H1 (cell line): ENCODE measurements at regions not wholly inside any gene's neighbourhood (a gene's known extent, or its start where the extent isn't known, plus 50 kb on each side); places are given as distances from the start of the nearest gene placed in this dataset.

Experiments used
- CTCF ChIA-PET: fragments of 300-600 bp; sonication (Branson Sonifier 250); formaldehyde crosslinking; loops from one replicate; lab custom pipeline; 2021; ENCODE audit not compliant: partially characterized antibody; lab: Charles Lee
- POLR2A ChIA-PET: fragments of 300-600 bp; sonication (Branson Sonifier 250); formaldehyde crosslinking; loops from one replicate; lab custom pipeline; 2021; ENCODE audit warnings: inconsistent platforms; ENCODE audit not compliant: partially characterized antibody; lab: Charles Lee
- DNase-seq, 2 experiments: peaks; one replicate each; pipeline versions ENCODE4 v3.0.0 to v3.0.0-alpha.2; 2010 to 2022; ENCODE audit warnings: low spot score in 2 of 2, low read depth in 1 of 2, mixed read lengths in 1 of 2
- FAIRE-seq: peaks from 2 replicates; lab custom pipeline; 2011; peaks lifted over from hg19 to GRCh38; lab: Jason Lieb, UNC
- H2AFZ ChIP-seq: 2 replicates; pipeline ENCODE4 v1.8.1; 2012; ENCODE audit warnings: low read length, inconsistent platforms
- H2AK5ac ChIP-seq: 2 replicates; pipeline ENCODE4 v1.6.1; 2013; ENCODE audit warnings: low read depth, low read length
- H2BK120ac ChIP-seq: replicated peaks from 2 replicates; pipeline ENCODE3; 2013; ENCODE audit warnings: low read depth, low read length, inconsistent platforms
- H2BK12ac ChIP-seq: 2 replicates; pipeline ENCODE4 v1.6.1; 2013; ENCODE audit warnings: low read depth, low read length
- H2BK15ac ChIP-seq: 2 replicates; pipeline ENCODE4 v1.6.1; 2013; ENCODE audit warnings: low read length
- H2BK20ac ChIP-seq: 2 replicates; pipeline ENCODE4 v1.6.1; 2013; ENCODE audit warnings: low read length
- H2BK5ac ChIP-seq: 2 replicates; pipeline ENCODE4 v1.6.1; 2013; ENCODE audit warnings: low read depth, low read length
- H3K14ac ChIP-seq: 2 replicates; pipeline ENCODE4 v1.6.1; 2013; ENCODE audit warnings: inconsistent platforms; ENCODE audit not compliant: insufficient read length
- H3K18ac ChIP-seq: 2 replicates; pipeline ENCODE4 v1.6.1; 2013; ENCODE audit warnings: low read length; ENCODE audit errors: extremely low read depth
- H3K23ac ChIP-seq: 2 replicates; pipeline ENCODE4 v1.6.1; 2013; ENCODE audit warnings: inconsistent platforms; ENCODE audit not compliant: insufficient read length
- H3K23me2 ChIP-seq: 2 replicates; pipeline ENCODE4 v1.6.1; 2013; ENCODE audit warnings: low read depth, low read length
- H3K27ac ChIP-seq: 2 replicates; pipeline ENCODE4 v1.6.1; 2011; ENCODE audit warnings: low read depth, low read length, inconsistent platforms
- H3K27me3 ChIP-seq, 4 experiments: replicated peaks in 1 of 4; 1 replicate in 1 of 4; 2 replicates in 3 of 4; pipeline versions ENCODE4 v1.6.1 to v1.8.1; 2011 to 2013; ENCODE audit warnings: low read length in 3 of 4, mild to moderate bottlenecking in 3 of 4, inconsistent platforms in 2 of 4, mixed read lengths in 2 of 4, moderate library complexity in 1 of 4; ENCODE audit not compliant: control insufficient read depth in 3 of 4, insufficient read depth in 3 of 4; ENCODE audit errors: extremely low read depth in 1 of 4
- H3K36me3 ChIP-seq, 4 experiments: 2 replicates each; pipeline versions ENCODE4 v1.6.1 to v1.8.1; 2011 to 2013; ENCODE audit warnings: mild to moderate bottlenecking in 4 of 4, low read length in 3 of 4, moderate library complexity in 2 of 4, control low read depth in 1 of 4, inconsistent platforms in 1 of 4; ENCODE audit not compliant: insufficient read depth in 4 of 4, control insufficient read depth in 2 of 4
- H3K4ac ChIP-seq: replicated peaks from 2 replicates; pipeline ENCODE3; 2013; ENCODE audit warnings: low read length, low read depth, mixed read lengths, inconsistent platforms; ENCODE audit not compliant: insufficient read length
- H3K4me1 ChIP-seq, 4 experiments: replicated peaks in 1 of 4; 1 replicate in 1 of 4; 2 replicates in 3 of 4; pipeline versions ENCODE4 v1.6.1 to v1.8.1; 2011 to 2013; ENCODE audit warnings: low read length in 3 of 4, inconsistent platforms in 2 of 4, mixed read lengths in 1 of 4; ENCODE audit not compliant: insufficient read depth in 4 of 4, control insufficient read depth in 3 of 4
- H3K4me2 ChIP-seq, 2 experiments: 2 replicates each; pipeline versions ENCODE4 v1.6.1 to v1.8.1; 2011 to 2013; ENCODE audit warnings: low read depth in 2 of 2, low read length in 2 of 2, control low read depth in 1 of 2, inconsistent platforms in 1 of 2, mild to moderate bottlenecking in 1 of 2; ENCODE audit not compliant: insufficient read depth in 1 of 2
- H3K4me3 ChIP-seq, 4 experiments: fragments of 200-600, 300-600 bp in 1 of 4; sonication (generic), shearing (Covaris generic), sonication (Bioruptor Twin) in 1 of 4; 2 replicates each; pipeline versions ENCODE4 v1.5.1 to v1.8.1; 2011 to 2016; ENCODE audit warnings: low read length in 4 of 4, low read depth in 3 of 4, control low read depth in 2 of 4, inconsistent platforms in 2 of 4, mild to moderate bottlenecking in 2 of 4, mixed read lengths in 1 of 4, moderate library complexity in 1 of 4; ENCODE audit not compliant: insufficient read depth in 2 of 4; ENCODE audit errors: extremely low read depth in 1 of 4
- H3K56ac ChIP-seq: replicated peaks from 2 replicates; pipeline ENCODE3; 2013; ENCODE audit warnings: low read depth, mild to moderate bottlenecking, mixed read lengths, low read length, inconsistent platforms; ENCODE audit not compliant: insufficient read length
- H3K79me1 ChIP-seq: 2 replicates; pipeline ENCODE4 v1.6.1; 2013; ENCODE audit warnings: low read depth, low read length, control low read depth
- H3K79me2 ChIP-seq, 2 experiments: 2 replicates each; pipeline versions ENCODE4 v1.6.1 to v1.8.1; 2012 to 2013; ENCODE audit warnings: low read length in 2 of 2, mild to moderate bottlenecking in 2 of 2, inconsistent platforms in 1 of 2; ENCODE audit not compliant: insufficient read depth in 2 of 2, control insufficient read depth in 1 of 2
- H3K9ac ChIP-seq, 4 experiments: replicated peaks in 1 of 4; 1 replicate in 1 of 4; 2 replicates in 3 of 4; pipeline versions ENCODE4 v1.6.1 to v1.8.1; 2011 to 2013; ENCODE audit warnings: low read depth in 3 of 4, low read length in 3 of 4, control low read depth in 2 of 4, mild to moderate bottlenecking in 2 of 4, moderate library complexity in 2 of 4, inconsistent platforms in 1 of 4; ENCODE audit errors: extremely low read depth in 1 of 4
- H3K9me3 ChIP-seq, 2 experiments: 2 replicates each; pipeline versions ENCODE4 v1.6.1 to v1.8.1; 2012 to 2013; ENCODE audit warnings: mild to moderate bottlenecking in 2 of 2, moderate library complexity in 2 of 2, control low read depth in 1 of 2, inconsistent platforms in 1 of 2, low read depth in 1 of 2, low read length in 1 of 2, mixed read lengths in 1 of 2; ENCODE audit not compliant: insufficient read depth in 2 of 2
- H4K20me1 ChIP-seq, 2 experiments: replicated peaks in 1 of 2; 2 replicates each; pipeline versions ENCODE3 to v1.8.1; 2011 to 2013; ENCODE audit warnings: inconsistent platforms in 2 of 2, low read length in 2 of 2, mild to moderate bottlenecking in 1 of 2; ENCODE audit not compliant: insufficient read depth in 2 of 2, control insufficient read depth in 1 of 2
- H4K5ac ChIP-seq: 2 replicates; pipeline ENCODE4 v1.6.1; 2013; ENCODE audit warnings: low read length, low read depth, mixed read lengths, inconsistent platforms; ENCODE audit not compliant: insufficient read length
- H4K8ac ChIP-seq: 2 replicates; pipeline ENCODE4 v1.8.0; 2013; ENCODE audit warnings: mild to moderate bottlenecking, moderate library complexity, low read length, inconsistent platforms; ENCODE audit not compliant: insufficient read depth; ENCODE audit errors: extremely low read depth
- H4K91ac ChIP-seq: replicated peaks from 2 replicates; pipeline ENCODE3; 2013; ENCODE audit warnings: low read length, mixed read lengths, inconsistent platforms; ENCODE audit not compliant: insufficient read length
- BCL11A ChIP-seq, 2 experiments: IDR thresholded peaks; one replicate each; pipeline ENCODE4 v1.6.1; 2011; ENCODE audit warnings: low read depth in 2 of 2, low read length in 2 of 2, mild to moderate bottlenecking in 2 of 2
- BRCA1 ChIP-seq: IDR thresholded peaks from 2 replicates; pipeline ENCODE4 v1.6.1; 2012; ENCODE audit warnings: low read depth, low read length, improper control_type of control experiment
- CEBPB ChIP-seq: IDR thresholded peaks from 2 replicates; pipeline ENCODE4 v1.6.1; 2012; ENCODE audit warnings: low read depth, low read length
- CTBP2 ChIP-seq: IDR thresholded peaks from 2 replicates; pipeline ENCODE4 v1.7.0; 2011; ENCODE audit warnings: borderline replicate concordance, mild to moderate bottlenecking, moderate library complexity, mixed read lengths, low read length; ENCODE audit not compliant: insufficient read depth, insufficient read length
- HDAC2 ChIP-seq, 2 experiments: fragments of 300-600 bp in 1 of 2; sonication (generic) in 1 of 2; IDR thresholded peaks; 2 replicates each; pipeline ENCODE4 v1.6.1; 2011 to 2012; ENCODE audit warnings: low read depth in 2 of 2, low read length in 2 of 2, mild to moderate bottlenecking in 2 of 2, moderate library complexity in 2 of 2, borderline replicate concordance in 1 of 2, inconsistent platforms in 1 of 2
- JUND ChIP-seq: IDR thresholded peaks from 2 replicates; pipeline ENCODE4 v1.6.1; 2011; ENCODE audit warnings: mild to moderate bottlenecking, improper control_type of control experiment, low read length
- KDM1A ChIP-seq: fragments of 200-600, 300-600 bp; sonication (generic); IDR thresholded peaks from 2 replicates; pipeline ENCODE4 v1.7.1; 2016; ENCODE audit warnings: mild to moderate bottlenecking, low read length, borderline replicate concordance
- PHF8 ChIP-seq: fragments of 200-600 bp; sonication (generic); conservative IDR thresholded peaks from 2 replicates; pipeline ENCODE4 v1.7.1; 2012; ENCODE audit warnings: low read depth, mild to moderate bottlenecking, inconsistent platforms, low read length, moderate library complexity
- POLR2A ChIP-seq, 2 experiments: IDR thresholded peaks; 1 replicate in 1 of 2; 2 replicates in 1 of 2; pipeline ENCODE4 v1.6.1; 2011; ENCODE audit warnings: low read depth in 2 of 2, low read length in 2 of 2, mild to moderate bottlenecking in 2 of 2; ENCODE audit errors: control extremely low read depth in 1 of 2
- RNF2 ChIP-seq: fragments of 200-900, 300-1000 bp; sonication (generic); IDR thresholded peaks from 2 replicates; pipeline ENCODE4 v1.7.1; 2016; ENCODE audit warnings: borderline replicate concordance, low read depth, mild to moderate bottlenecking, antibody characterized with exemption, low read length; ENCODE audit not compliant: poor library complexity, severe bottlenecking; ENCODE audit errors: missing control alignments
- RXRA ChIP-seq: IDR thresholded peaks from 2 replicates; pipeline ENCODE4 v1.6.1; 2011; ENCODE audit warnings: low read depth, mild to moderate bottlenecking, low read length, moderate library complexity; ENCODE audit not compliant: insufficient read depth
- TCF12 ChIP-seq: IDR thresholded peaks from 2 replicates; pipeline ENCODE4 v1.6.1; 2011; ENCODE audit warnings: low read depth, mild to moderate bottlenecking, low read length
- TEAD4 ChIP-seq: IDR thresholded peaks from 2 replicates; pipeline ENCODE4 v1.6.1; 2012; ENCODE audit warnings: low read depth, low read length, inconsistent platforms, mixed read lengths
- ZNF274 ChIP-seq: IDR thresholded peaks from 2 replicates; pipeline ENCODE4 v1.7.0; 2012; ENCODE audit warnings: low read length, borderline replicate concordance; ENCODE audit errors: extremely low read depth
- WGBS, 2 experiments: shearing (Covaris generic) in 1 of 2; methylation state at CpG; one replicate each; pipeline versions ENCODE4 v1.1.6 to v1.1.7; 2013 to 2015; ENCODE audit warnings: low lambda C conversion rate in 2 of 2, mixed read lengths in 2 of 2, inconsistent platforms in 1 of 2, low coverage in 1 of 2, missing lambda C conversion rate in 1 of 2; ENCODE audit not compliant: insufficient replicate concordance in 2 of 2, insufficient coverage in 1 of 2, insufficient read length in 1 of 2; ENCODE audit errors: extremely low coverage in 1 of 2, missing lambda C conversion rate in 1 of 2; 5-methylcytosine and 5-hydroxymethylcytosine counted together

DNA sequence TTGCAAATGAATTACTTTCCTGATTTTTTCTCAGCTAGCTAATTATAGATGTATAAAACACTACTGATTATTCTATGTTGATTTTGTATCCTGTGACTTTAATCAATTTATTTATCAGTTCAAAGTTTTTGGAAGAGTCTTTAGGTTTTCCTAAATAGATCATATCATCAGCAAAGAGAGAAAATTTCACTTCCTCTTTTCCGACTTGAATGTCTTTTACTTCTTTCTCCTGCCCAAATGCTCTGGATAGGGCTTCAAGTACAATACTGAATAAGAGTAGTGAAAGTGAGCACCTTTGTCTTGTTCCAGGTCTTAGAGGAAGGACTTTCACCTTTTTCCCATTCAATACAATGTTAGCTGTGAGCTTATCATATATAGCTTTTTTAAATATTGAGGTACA lies 417.9 kb downstream of the PDGFC start (continued):
- no peak for TF ChIP-seq POLR2A (IDR thresholded peaks at IDR 0.05; ENCODE audit: control extremely low read depth in 1 of 2, low read depth in 2 of 2, low read length in 2 of 2)

DNA sequence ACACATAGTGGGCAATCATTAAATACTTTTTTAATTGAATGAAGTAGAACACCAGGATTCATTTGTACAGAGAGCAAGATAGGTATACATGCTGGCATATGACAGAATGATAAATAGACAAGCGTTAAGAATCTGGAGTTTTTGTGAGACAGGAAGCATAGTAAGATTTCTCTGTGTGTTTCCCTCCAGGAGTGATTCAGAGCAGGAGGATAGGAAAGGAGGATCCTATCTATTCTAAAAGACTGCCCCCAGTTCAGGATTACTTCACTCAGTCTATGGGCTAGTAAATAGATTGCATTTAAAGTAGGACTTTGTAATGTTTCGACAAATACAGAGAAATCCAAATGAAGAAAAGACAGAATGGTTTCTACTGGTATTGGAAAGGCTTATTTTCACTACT lies 423.7 kb downstream of the PDGFC start:
- Histone ChIP-seq H3K23me2 (no peaks in the 10 kb centered on the region), H3K79me1 (no peaks in the 10 kb centered on the region), H3K23ac (no peak overlapping the region), H3K4me1 (no peaks in the 10 kb centered on the region), H2BK12ac (no peak overlapping the region), H3K4ac (no peak overlapping the region), H3K56ac (no peak overlapping the region), H3K4me2 (no peak overlapping the region), H2BK120ac (no peak overlapping the region), H2BK5ac (no peak overlapping the region), H4K8ac (no peak overlapping the region), H3K27ac (no peak overlapping the region), H2BK15ac (no peak overlapping the region), H3K4me3 (no peak overlapping the region), H2AK5ac (no peak overlapping the region), H3K14ac (no peak overlapping the region), H2BK20ac (no peak overlapping the region), H3K9ac (no peak overlapping the region), H3K36me3 (no peaks in the 10 kb centered on the region), H2AFZ (no peak overlapping the region), H4K91ac (no peak overlapping the region), H4K5ac (no peak overlapping the region), H4K20me1 (no peaks in the 10 kb centered on the region), H3K27me3 (no peaks in the 10 kb centered on the region), H3K18ac (no peak overlapping the region), H3K79me2 (no peaks in the 10 kb centered on the region), H3K9me3 (no peaks in the 10 kb centered on the region)
- FAIRE-seq (no peak), DNase-seq (no peak)
- CTCF ChIA-PET = no interaction called here
- POLR2A ChIA-PET = no interaction called here
- 89% methylated on average over 2 of the region's 2 CpGs; no CpG with 5 or more reads in 1 of the 2 experiments for WGBS, 2 experiments
- TF ChIP-seq KDM1A (no peak), BRCA1 (no peak), TEAD4 (no peak), JUND (no peak), RXRA (no peak), CTBP2 (no peak), RNF2 (no peak), TCF12 (no peak), BCL11A (IDR thresholded peaks at IDR 0.05; ENCODE audit: low read depth in 2 of 2, low read length in 2 of 2) (no peak), CEBPB (no peak), PHF8 (no peak), HDAC2 (IDR thresholded peaks at IDR 0.05; ENCODE audit: borderline replicate concordance in 1 of 2, low read depth in 2 of 2, low read length in 2 of 2) (no peak), ZNF274 (no peak)
